CD14-positive monocyte (primary cell): ENCODE measurements at regions not wholly inside any gene's neighbourhood (a gene's known extent, or its start where the extent isn't known, plus 50 kb on each side); places are given as distances from the start of the nearest gene placed in this dataset.

Experiments used
- DNase-seq, 3 donors: peaks; one replicate each; pipeline ENCODE4 v3.0.0-alpha.2; 2011 to 2022
- H2AFZ ChIP-seq: 2 replicates; pipeline ENCODE4 v1.6.0; 2012; ENCODE audit warnings: mild to moderate bottlenecking, low read depth, low read length, inconsistent platforms; ENCODE audit not compliant: insufficient read depth, poor library complexity, severe bottlenecking
- H3K27ac ChIP-seq, 2 donors: 1 replicate in 1 of 2; 2 replicates in 1 of 2; pipeline ENCODE4 v1.5.1; 2012 to 2013; ENCODE audit warnings: low read length in 2 of 2, control low read depth in 1 of 2, inconsistent platforms in 1 of 2, low read depth in 1 of 2, mild to moderate bottlenecking in 1 of 2
- H3K27me3 ChIP-seq, 2 donors: one replicate each; pipeline versions ENCODE4 v1.6.0 to v1.6.1; 2011 to 2013; ENCODE audit warnings: low read length in 2 of 2; ENCODE audit not compliant: control insufficient read depth in 2 of 2, insufficient read depth in 2 of 2
- H3K36me3 ChIP-seq, 2 donors: replicated peaks in 1 of 2; 1 replicate in 1 of 2; 2 replicates in 1 of 2; pipeline versions ENCODE4 v1.5.1 to v1.6.1; 2012 to 2013; ENCODE audit warnings: low read length in 2 of 2, control low read depth in 1 of 2, inconsistent platforms in 1 of 2, mild to moderate bottlenecking in 1 of 2; ENCODE audit not compliant: insufficient read depth in 2 of 2, control insufficient read depth in 1 of 2
- H3K4me1 ChIP-seq, 2 donors: 1 replicate in 1 of 2; 2 replicates in 1 of 2; pipeline versions ENCODE4 v1.5.1 to v1.6.1; 2012 to 2013; ENCODE audit warnings: low read length in 2 of 2, control low read depth in 1 of 2, inconsistent platforms in 1 of 2, mild to moderate bottlenecking in 1 of 2, moderate library complexity in 1 of 2; ENCODE audit not compliant: insufficient read depth in 2 of 2, control insufficient read depth in 1 of 2
- H3K4me2 ChIP-seq: replicated peaks from 2 replicates; pipeline ENCODE3; 2012; ENCODE audit warnings: low read length, moderate library complexity, mild to moderate bottlenecking; ENCODE audit not compliant: poor library complexity, severe bottlenecking; ENCODE audit errors: extremely low read depth
- H3K4me3 ChIP-seq, 3 experiments: fragments of 200-600 bp in 1 of 3; sonication (generic) in 1 of 3; replicated peaks in 1 of 3; 1 replicate in 2 of 3; 2 replicates in 1 of 3; pipeline ENCODE4 v1.5.1; 2011 to 2013; ENCODE audit warnings: low read length in 3 of 3, mild to moderate bottlenecking in 3 of 3, control low read depth in 2 of 3, low read depth in 2 of 3, inconsistent platforms in 1 of 3, moderate library complexity in 1 of 3
- H3K79me2 ChIP-seq: 2 replicates; pipeline ENCODE4 v1.6.0; 2012; ENCODE audit warnings: mild to moderate bottlenecking, control low read depth, inconsistent platforms, low read length, moderate library complexity; ENCODE audit not compliant: insufficient read depth
- H3K9ac ChIP-seq: 2 replicates; pipeline ENCODE4 v1.6.0; 2017; ENCODE audit warnings: low read length, mild to moderate bottlenecking; ENCODE audit not compliant: insufficient read depth, poor library complexity, severe bottlenecking
- H3K9me3 ChIP-seq, 2 donors: replicated peaks in 1 of 2; 1 replicate in 1 of 2; 2 replicates in 1 of 2; pipeline versions ENCODE4 v1.5.1 to v1.6.1; 2012 to 2013; ENCODE audit warnings: low read length in 2 of 2, control low read depth in 1 of 2; ENCODE audit not compliant: control insufficient read depth in 1 of 2, insufficient read depth in 1 of 2
- H4K20me1 ChIP-seq: 2 replicates; pipeline ENCODE4 v1.6.0; 2012; ENCODE audit warnings: mild to moderate bottlenecking, low read length, control low read depth, moderate library complexity; ENCODE audit not compliant: insufficient read depth
- H3K27ac Mint-ChIP-seq, 7 donors: one replicate each; pipeline ENCODE4 v1.8.0; 2020; ENCODE audit warnings: mild to moderate bottlenecking in 7 of 7, mixed read lengths in 7 of 7, moderate library complexity in 6 of 7, inconsistent platforms in 2 of 7
- H3K27me3 Mint-ChIP-seq, 3 donors: one replicate each; pipeline ENCODE4 v1.8.0; 2021 to 2022; ENCODE audit warnings: low read depth in 3 of 3, mild to moderate bottlenecking in 3 of 3, mixed read lengths in 3 of 3, moderate library complexity in 3 of 3, inconsistent platforms in 1 of 3
- H3K36me3 Mint-ChIP-seq, 2 donors: one replicate each; pipeline ENCODE4 v1.8.0; 2020; ENCODE audit warnings: mixed read lengths in 2 of 2, inconsistent platforms in 1 of 2, mild to moderate bottlenecking in 1 of 2
- H3K4me1 Mint-ChIP-seq: one replicate; pipeline ENCODE4 v1.8.0; 2020; ENCODE audit warnings: mild to moderate bottlenecking, mixed read lengths
- H3K4me3 Mint-ChIP-seq, 2 donors: one replicate each; pipeline ENCODE4 v1.8.0; 2020; ENCODE audit warnings: mild to moderate bottlenecking in 2 of 2, mixed read lengths in 2 of 2, moderate library complexity in 1 of 2
- H3K9me3 Mint-ChIP-seq, 7 donors: one replicate each; pipeline ENCODE4 v1.8.0; 2020 to 2022; ENCODE audit warnings: mixed read lengths in 7 of 7, mild to moderate bottlenecking in 6 of 7, moderate library complexity in 6 of 7, inconsistent platforms in 2 of 7
- WGBS: methylation state at CpG from one replicate; pipeline ENCODE4 v1.1.5; 2013; ENCODE audit warnings: missing lambda C conversion rate; ENCODE audit not compliant: insufficient coverage; 5-methylcytosine and 5-hydroxymethylcytosine counted together
- intact Hi-C, 2 donors: fragments of 100-400 bp; cut with micrococcal nuclease; formaldehyde crosslinking; loops; one replicate each; pipeline versions ENCODE4 v1.15.0 to v1.15.1; 2023
- TF ChIP-seq, protein P1 (sequence below): fragments of 200-600 bp; IDR thresholded peaks from one replicate; pipeline ENCODE4 v1.8.0; 2022; ENCODE audit warnings: antibody characterized with exemption, mild to moderate bottlenecking

GRCh38 chr4:14262221-14262620 lies 634.7 kb upstream of the BOD1L1 start:
- H3K4me3 ChIP-seq = no peak overlapping the region
- peaks cover 0 to 2% (median 0%) of the 10 kb centered on the region in 3 donors for H3K27me3 Mint-ChIP-seq
- no peak overlapping the region for H3K4me3 Mint-ChIP-seq
- no peak overlapping the region for H3K27ac ChIP-seq
- no peaks in the 10 kb centered on the region for H3K4me1 Mint-ChIP-seq
- no peak overlapping the region for H2AFZ ChIP-seq
- no peak overlapping the region for H3K9ac ChIP-seq
- H4K20me1 ChIP-seq = no peaks in the 10 kb centered on the region
- H3K27ac Mint-ChIP-seq = no peak overlapping the region
- DNase-seq = no peak
- intact Hi-C loops = no loop called here
- no peaks in the 10 kb centered on the region for H3K36me3 ChIP-seq
- no peaks in the 10 kb centered on the region for H3K27me3 ChIP-seq
- H3K9me3 ChIP-seq = no peaks in the 10 kb centered on the region
- no peaks in the 10 kb centered on the region for H3K79me2 ChIP-seq
- no peak overlapping the region for H3K4me2 ChIP-seq
- TF ChIP-seq, protein P1, sequence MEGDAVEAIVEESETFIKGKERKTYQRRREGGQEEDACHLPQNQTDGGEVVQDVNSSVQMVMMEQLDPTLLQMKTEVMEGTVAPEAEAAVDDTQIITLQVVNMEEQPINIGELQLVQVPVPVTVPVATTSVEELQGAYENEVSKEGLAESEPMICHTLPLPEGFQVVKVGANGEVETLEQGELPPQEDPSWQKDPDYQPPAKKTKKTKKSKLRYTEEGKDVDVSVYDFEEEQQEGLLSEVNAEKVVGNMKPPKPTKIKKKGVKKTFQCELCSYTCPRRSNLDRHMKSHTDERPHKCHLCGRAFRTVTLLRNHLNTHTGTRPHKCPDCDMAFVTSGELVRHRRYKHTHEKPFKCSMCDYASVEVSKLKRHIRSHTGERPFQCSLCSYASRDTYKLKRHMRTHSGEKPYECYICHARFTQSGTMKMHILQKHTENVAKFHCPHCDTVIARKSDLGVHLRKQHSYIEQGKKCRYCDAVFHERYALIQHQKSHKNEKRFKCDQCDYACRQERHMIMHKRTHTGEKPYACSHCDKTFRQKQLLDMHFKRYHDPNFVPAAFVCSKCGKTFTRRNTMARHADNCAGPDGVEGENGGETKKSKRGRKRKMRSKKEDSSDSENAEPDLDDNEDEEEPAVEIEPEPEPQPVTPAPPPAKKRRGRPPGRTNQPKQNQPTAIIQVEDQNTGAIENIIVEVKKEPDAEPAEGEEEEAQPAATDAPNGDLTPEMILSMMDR = no peak
- H3K36me3 Mint-ChIP-seq = no peaks in the 10 kb centered on the region
- peaks cover 0 to 4% (median 2%) of the 10 kb centered on the region in 7 donors for H3K9me3 Mint-ChIP-seq
- WGBS = no CpG with 5 or more reads among the region's 4 CpGs
- H3K4me1 ChIP-seq = no peaks in the 10 kb centered on the region

GRCh38 chr4:14264437-14264836 lies 636.9 kb upstream of the BOD1L1 start:
- Histone ChIP-seq H3K9ac (no peak overlapping the region), H3K4me2 (no peak overlapping the region), H4K20me1 (no peaks in the 10 kb centered on the region), H3K27me3 (no peaks in the 10 kb centered on the region), H3K36me3 (no peaks in the 10 kb centered on the region), H3K4me1 (peaks cover 4 to 10% of the 10 kb centered on the region in 2 donors), H3K4me3 (no peak overlapping the region), H2AFZ (no peak overlapping the region), H3K9me3 (no peaks in the 10 kb centered on the region), H3K27ac (no peak overlapping the region), H3K79me2 (no peaks in the 10 kb centered on the region)
- TF ChIP-seq, protein P1 = no peak
- H3K27me3 Mint-ChIP-seq = peaks cover 0 to 2% (median 0%) of the 10 kb centered on the region in 3 donors
- intact Hi-C loops = no loop called here
- H3K27ac Mint-ChIP-seq = no peak overlapping the region
- 76% methylated on average over 2 of the region's 4 CpGs for WGBS
- H3K4me3 Mint-ChIP-seq = no peak overlapping the region
- H3K36me3 Mint-ChIP-seq = peaks cover 0 to 2% of the 10 kb centered on the region in 2 donors
- DNase-seq = no peak
- H3K9me3 Mint-ChIP-seq = peaks cover 0 to 4% (median 2%) of the 10 kb centered on the region in 7 donors
- peaks cover 8% of the 10 kb centered on the region for H3K4me1 Mint-ChIP-seq
